ENCODE measurements at regions not wholly inside any gene's neighbourhood (a gene's known extent, or its start where the extent isn't known, plus 50 kb on each side); places are given as distances from the start of the nearest gene placed in this dataset.

GRCh38 chr9:12993466-12993865 lies 218.6 kb downstream of the LURAP1L start:
- DNase-seq (ENCODE audit: low spot score) = no peak
- no peaks in the 10 kb centered on the region for H3K27me3 ChIP-seq (replicated peaks; ENCODE audit: insufficient read depth, low read depth, low read length, poor library complexity)
- H3K36me3 ChIP-seq (ENCODE audit: insufficient read depth, low read length, poor library complexity, severe bottlenecking) = no peaks in the 10 kb centered on the region
- H3K9me3 ChIP-seq (ENCODE audit: low read depth, low read length, poor library complexity, severe bottlenecking) = no peaks in the 10 kb centered on the region
- ChIA-PET CTCF (no interaction called here), POLR2A (ENCODE audit: low non-redundant PET) (no interaction called here)
- H3K4me1 ChIP-seq (ENCODE audit: insufficient read depth, low read length, poor library complexity, severe bottlenecking) = peaks cover 3% of the 10 kb centered on the region
- intact Hi-C loops (cut with micrococcal nuclease; ENCODE audit: unreplicated experiment) = no loop called here
- BruUV-seq (replicated peaks) = no TSS peak
- no peak overlapping the region for H3K4me3 ChIP-seq (ENCODE audit: low read depth, low read length, poor library complexity, severe bottlenecking)
- TF ChIP-seq EZH2 (IDR thresholded peaks at IDR 0.05; ENCODE audit: borderline replicate concordance, low read depth, low read length, poor library complexity, severe bottlenecking) = no peak
- TF ChIP-seq, protein P1, sequence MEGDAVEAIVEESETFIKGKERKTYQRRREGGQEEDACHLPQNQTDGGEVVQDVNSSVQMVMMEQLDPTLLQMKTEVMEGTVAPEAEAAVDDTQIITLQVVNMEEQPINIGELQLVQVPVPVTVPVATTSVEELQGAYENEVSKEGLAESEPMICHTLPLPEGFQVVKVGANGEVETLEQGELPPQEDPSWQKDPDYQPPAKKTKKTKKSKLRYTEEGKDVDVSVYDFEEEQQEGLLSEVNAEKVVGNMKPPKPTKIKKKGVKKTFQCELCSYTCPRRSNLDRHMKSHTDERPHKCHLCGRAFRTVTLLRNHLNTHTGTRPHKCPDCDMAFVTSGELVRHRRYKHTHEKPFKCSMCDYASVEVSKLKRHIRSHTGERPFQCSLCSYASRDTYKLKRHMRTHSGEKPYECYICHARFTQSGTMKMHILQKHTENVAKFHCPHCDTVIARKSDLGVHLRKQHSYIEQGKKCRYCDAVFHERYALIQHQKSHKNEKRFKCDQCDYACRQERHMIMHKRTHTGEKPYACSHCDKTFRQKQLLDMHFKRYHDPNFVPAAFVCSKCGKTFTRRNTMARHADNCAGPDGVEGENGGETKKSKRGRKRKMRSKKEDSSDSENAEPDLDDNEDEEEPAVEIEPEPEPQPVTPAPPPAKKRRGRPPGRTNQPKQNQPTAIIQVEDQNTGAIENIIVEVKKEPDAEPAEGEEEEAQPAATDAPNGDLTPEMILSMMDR (conservative IDR thresholded peaks at IDR 0.05; ENCODE audit: low read depth, low read length) = no peak
- H3K27ac ChIP-seq (ENCODE audit: low read depth, low read length, poor library complexity, severe bottlenecking) = no peak overlapping the region

DNA sequence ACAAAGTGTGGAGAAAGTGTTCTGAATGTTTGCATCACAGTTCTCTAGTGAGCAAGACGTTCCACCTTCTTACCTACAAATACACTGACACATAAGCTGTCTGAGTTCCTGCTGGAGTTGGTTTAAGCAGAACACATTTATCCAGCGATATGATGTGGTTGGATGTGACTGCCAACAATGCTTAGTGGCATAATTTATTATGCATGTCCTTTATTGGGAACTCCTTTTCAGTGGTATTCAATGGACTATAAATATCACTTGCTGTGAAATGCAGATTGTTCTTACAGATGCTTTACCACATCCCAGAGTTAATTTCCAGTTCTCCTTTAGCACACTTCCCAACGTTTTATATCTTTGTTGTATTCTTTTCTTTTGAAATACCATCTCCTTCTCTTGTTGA lies 222.2 kb downstream of the LURAP1L start:
- no peak for DNase-seq (ENCODE audit: low spot score)
- no peaks in the 10 kb centered on the region for H3K36me3 ChIP-seq (ENCODE audit: insufficient read depth, low read length, poor library complexity, severe bottlenecking)
- intact Hi-C loops (cut with micrococcal nuclease; ENCODE audit: unreplicated experiment) = no loop called here
- no peaks in the 10 kb centered on the region for H3K27me3 ChIP-seq (replicated peaks; ENCODE audit: insufficient read depth, low read depth, low read length, poor library complexity)
- TF ChIP-seq, protein P1 (conservative IDR thresholded peaks at IDR 0.05; ENCODE audit: low read depth, low read length) = no peak
- TF ChIP-seq EZH2 (IDR thresholded peaks at IDR 0.05; ENCODE audit: borderline replicate concordance, low read depth, low read length, poor library complexity, severe bottlenecking) = no peak
- H3K9me3 ChIP-seq (ENCODE audit: low read depth, low read length, poor library complexity, severe bottlenecking) = no peaks in the 10 kb centered on the region
- peaks cover 3% of the 10 kb centered on the region for H3K4me1 ChIP-seq (ENCODE audit: insufficient read depth, low read length, poor library complexity, severe bottlenecking)
- no TSS peak for BruUV-seq (replicated peaks)
- ChIA-PET CTCF (no interaction called here), POLR2A (ENCODE audit: low non-redundant PET) (interaction anchor here (0.7 kb wide), 1 partner anchor 936 kb away, joined by 3 read pairs; no protein-coding TSS in a partner anchor)
- no peak overlapping the region for H3K27ac ChIP-seq (ENCODE audit: low read depth, low read length, poor library complexity, severe bottlenecking)
- H3K4me3 ChIP-seq (ENCODE audit: low read depth, low read length, poor library complexity, severe bottlenecking) = no peak overlapping the region

GRCh38 chr9:13001989-13002580 lies 227.3 kb downstream of the LURAP1L start:
- TF ChIP-seq EZH2 (IDR thresholded peaks at IDR 0.05; ENCODE audit: borderline replicate concordance, low read depth, low read length, poor library complexity, severe bottlenecking) = no peak
- TF ChIP-seq, protein P1 (conservative IDR thresholded peaks at IDR 0.05; ENCODE audit: low read depth, low read length) = no peak
- POLR2A ChIA-PET (ENCODE audit: low non-redundant PET) = interaction anchor here (0.6 kb wide), 1 partner anchor 323 kb away, joined by 4 read pairs; no protein-coding TSS in a partner anchor
- intact Hi-C loops (cut with micrococcal nuclease; ENCODE audit: unreplicated experiment) = no loop called here
- H3K36me3 ChIP-seq (ENCODE audit: insufficient read depth, low read length, poor library complexity, severe bottlenecking) = no peaks in the 10 kb centered on the region
- no peaks in the 10 kb centered on the region for H3K27me3 ChIP-seq (replicated peaks; ENCODE audit: insufficient read depth, low read depth, low read length, poor library complexity)
- H3K4me1 ChIP-seq (ENCODE audit: insufficient read depth, low read length, poor library complexity, severe bottlenecking) = peaks cover 2% of the 10 kb centered on the region
- no peak overlapping the region for H3K4me3 ChIP-seq (ENCODE audit: low read depth, low read length, poor library complexity, severe bottlenecking)
- no TSS peak for BruUV-seq (replicated peaks)
- H3K9me3 ChIP-seq (ENCODE audit: low read depth, low read length, poor library complexity, severe bottlenecking) = no peaks in the 10 kb centered on the region
- H3K27ac ChIP-seq (ENCODE audit: low read depth, low read length, poor library complexity, severe bottlenecking) = no peak overlapping the region
- CTCF ChIA-PET = no interaction called here
- no peak for DNase-seq (ENCODE audit: low spot score)

Data from A673 (cell line).